GM12878 (cell line): ENCODE measurements at regions not wholly inside any gene's neighbourhood (a gene's known extent, or its start where the extent isn't known, plus 50 kb on each side); places are given as distances from the start of the nearest gene placed in this dataset.

Source experiments
- ATAC-seq: fragments of 200-7000 bp; cut with Tn5 transposase; 3 replicates; pipeline ENCODE4 v1.9.1; 2020; ENCODE audit warnings: mild to moderate bottlenecking, moderate library complexity
- BruUV-seq: library from RNA; stranded (reverse); fragments of 400-500 nt; replicated peaks from 2 replicates; lab custom pipeline; 2021; lab: Mats Ljungman, UMichigan
- CTCF ChIA-PET: fragments of 300-600 bp; sonication (Branson Sonifier 250); formaldehyde crosslinking; extraction: SDS; loops from one replicate; lab custom pipeline; 2021; ENCODE audit warnings: inconsistent platforms; lab: Yijun Ruan, JAX
- POLR2A ChIA-PET: fragments of 350-600 bp; formaldehyde crosslinking; extraction: SDS; loops from one replicate; lab custom pipeline; 2021; ENCODE audit warnings: inconsistent platforms; lab: Charles Lee
- RAD21 ChIA-PET: fragments of 300-600 bp; sonication (Branson Sonifier 250); formaldehyde crosslinking; loops from one replicate; lab custom pipeline; 2023; ENCODE audit warnings: antibody characterized with exemption; ENCODE audit not compliant: unreplicated experiment; lab: Charles Lee
- SMC1A ChIA-PET: fragments of 300-600 bp; sonication (Branson Sonifier 250); formaldehyde crosslinking; loops from one replicate; lab custom pipeline; 2023; ENCODE audit not compliant: unreplicated experiment, uncharacterized antibody; lab: Charles Lee
- DNase-seq: peaks from one replicate; pipeline ENCODE4 v3.0.0-alpha.2; 2011; ENCODE audit warnings: low read depth, low spot score
- FAIRE-seq: peaks from 3 replicates; lab custom pipeline; 2011; peaks lifted over from hg19 to GRCh38; lab: Jason Lieb, UNC
- H2AFZ ChIP-seq: 2 replicates; pipeline ENCODE4 v1.6.0; 2011; ENCODE audit warnings: low read depth, low read length, control low read depth; ENCODE audit not compliant: control insufficient read depth
- H3K27ac ChIP-seq: 2 replicates; pipeline ENCODE4 v1.5.1; 2011; ENCODE audit warnings: control low read depth; ENCODE audit not compliant: control insufficient read depth, insufficient read depth
- H3K27me3 ChIP-seq, 2 experiments: replicated peaks in 1 of 2; 2 replicates each; pipeline versions ENCODE4 v1.6.0 to v1.6.1; 2011; ENCODE audit warnings: low read length in 1 of 2; ENCODE audit not compliant: control insufficient read depth in 2 of 2, insufficient read depth in 2 of 2
- H3K36me3 ChIP-seq, 2 experiments: 2 replicates each; pipeline ENCODE4 v1.5.1; 2011; ENCODE audit warnings: low read length in 1 of 2; ENCODE audit not compliant: control insufficient read depth in 2 of 2, insufficient read depth in 2 of 2
- H3K4me1 ChIP-seq: 2 replicates; pipeline ENCODE4 v1.6.1; 2011; ENCODE audit warnings: mild to moderate bottlenecking, low read length, moderate library complexity, mixed read lengths; ENCODE audit not compliant: control insufficient read depth, insufficient read depth
- H3K4me2 ChIP-seq: 2 replicates; pipeline ENCODE4 v1.6.0; 2011; ENCODE audit warnings: control low read depth; ENCODE audit not compliant: control insufficient read depth, insufficient read depth
- H3K4me3 ChIP-seq: fragments of 200-600 bp; sonication (generic); 2 replicates; pipeline ENCODE4 v1.5.1; 2016
- H3K79me2 ChIP-seq: 2 replicates; pipeline ENCODE4 v1.6.0; 2011; ENCODE audit warnings: low read length; ENCODE audit not compliant: control insufficient read depth, insufficient read depth
- H3K9ac ChIP-seq: 2 replicates; pipeline ENCODE4 v1.8.0; 2011; ENCODE audit warnings: low read length, control low read depth, mixed read lengths; ENCODE audit not compliant: control insufficient read depth, insufficient read depth
- H3K9me3 ChIP-seq: replicated peaks from 3 replicates; pipeline ENCODE4 v1.5.1; 2011; ENCODE audit warnings: mild to moderate bottlenecking, low read length; ENCODE audit not compliant: control insufficient read depth, insufficient read depth
- H4K20me1 ChIP-seq: 2 replicates; pipeline ENCODE4 v1.6.0; 2011; ENCODE audit not compliant: control insufficient read depth, insufficient read depth
- BACH1 ChIP-seq: fragments of 450-650 bp; IDR thresholded peaks from 2 replicates; pipeline ENCODE4 v1.6.1; 2017; ENCODE audit warnings: mild to moderate bottlenecking, borderline replicate concordance
- CHD1 ChIP-seq: IDR thresholded peaks from 2 replicates; pipeline ENCODE4 v1.6.1; 2012; ENCODE audit warnings: low read depth, low read length, improper control_type of control experiment
- CHD2 ChIP-seq: IDR thresholded peaks from 2 replicates; pipeline ENCODE4 v1.6.1; 2011; ENCODE audit warnings: low read depth, low read length, improper control_type of control experiment, borderline replicate concordance
- EZH2 ChIP-seq: IDR thresholded peaks from 2 replicates; pipeline ENCODE4 v1.6.1; 2012; ENCODE audit warnings: low read depth, mild to moderate bottlenecking, control low read depth, inconsistent platforms, low read length, borderline replicate concordance; ENCODE audit not compliant: control insufficient read depth
- GATAD2B ChIP-seq: fragments of 450-650 bp; conservative IDR thresholded peaks from 2 replicates; pipeline ENCODE4 v1.6.1; 2017; ENCODE audit warnings: low read depth, mild to moderate bottlenecking, moderate library complexity
- JUNB ChIP-seq: IDR thresholded peaks from 2 replicates; pipeline ENCODE4 v1.6.1; 2016; ENCODE audit warnings: antibody characterized with exemption, mild to moderate bottlenecking
- MXI1 ChIP-seq: fragments of 150-350 bp; IDR thresholded peaks from 2 replicates; pipeline ENCODE4 v1.6.1; 2011; ENCODE audit warnings: low read depth, mild to moderate bottlenecking, inconsistent platforms, low read length, improper control_type of control experiment
- NFIC ChIP-seq: IDR thresholded peaks from 2 replicates; pipeline ENCODE4 v1.6.1; 2012; ENCODE audit warnings: low read depth, mild to moderate bottlenecking, inconsistent platforms, low read length, moderate library complexity
- NFYB ChIP-seq: IDR thresholded peaks from 2 replicates; pipeline ENCODE4 v1.6.1; 2011; ENCODE audit warnings: low read depth, mild to moderate bottlenecking, low read length, improper control_type of control experiment, moderate library complexity; ENCODE audit not compliant: insufficient read depth
- REST ChIP-seq: IDR thresholded peaks from 2 replicates; pipeline ENCODE4 v1.6.1; 2012; ENCODE audit warnings: mild to moderate bottlenecking, low read depth, low read length
- RUNX3 ChIP-seq: IDR thresholded peaks from 2 replicates; pipeline ENCODE4 v1.6.1; 2012; ENCODE audit warnings: low read length, inconsistent platforms
- SIN3A ChIP-seq: IDR thresholded peaks from 2 replicates; pipeline ENCODE4 v1.6.1; 2012; ENCODE audit warnings: low read depth, low read length, improper control_type of control experiment
- SKIL ChIP-seq: fragments of 450-650 bp; IDR thresholded peaks from 2 replicates; pipeline ENCODE4 v1.6.1; 2017; ENCODE audit warnings: mild to moderate bottlenecking, low read depth, inconsistent platforms; ENCODE audit not compliant: poor library complexity, severe bottlenecking
- SMARCA5 ChIP-seq: fragments of 450-650 bp; IDR thresholded peaks from 2 replicates; pipeline ENCODE4 v1.6.1; 2017; ENCODE audit warnings: mild to moderate bottlenecking
- SMC3 ChIP-seq: IDR thresholded peaks from 2 replicates; pipeline ENCODE4 v1.6.1; 2011; ENCODE audit warnings: low read length, improper control_type of control experiment, borderline replicate concordance
- SREBF2 ChIP-seq: IDR thresholded peaks from 2 replicates; pipeline ENCODE4 v1.6.1; 2012; ENCODE audit warnings: mild to moderate bottlenecking, low read length
- SUPT20H ChIP-seq: IDR thresholded peaks from 2 replicates; pipeline ENCODE4 v1.6.1; 2011; ENCODE audit warnings: low read depth, mild to moderate bottlenecking, low read length, moderate library complexity, borderline replicate concordance; ENCODE audit not compliant: control insufficient read depth
- ZSCAN29 ChIP-seq: fragments of 450-650 bp; IDR thresholded peaks from 2 replicates; pipeline ENCODE4 v1.6.1; 2017; ENCODE audit warnings: mild to moderate bottlenecking, moderate library complexity
- WGBS: methylation state at CpG from one replicate; pipeline ENCODE4 v1.1.6; 2016; ENCODE audit warnings: low lambda C conversion rate; ENCODE audit not compliant: insufficient replicate concordance, insufficient coverage; ENCODE audit errors: missing lambda C conversion rate; 5-methylcytosine and 5-hydroxymethylcytosine counted together
- in situ Hi-C: fragments of 300-500 bp; cut with MboI; formaldehyde crosslinking; loops from 9 replicates; pipeline ENCODE4 v1.14.3; 2018; ENCODE audit warnings: mixed read lengths
- intact Hi-C: fragments of 100-400 bp; cut with micrococcal nuclease; formaldehyde crosslinking; loops from one replicate; pipeline ENCODE4 v1.14.2; 2022; ENCODE audit not compliant: unreplicated experiment

GRCh38 chr7:25731068-25731845, 420.7 kb upstream of the NFE2L3 start (continued):
- no peak for TF ChIP-seq REST
- TF ChIP-seq SKIL: no peak
- no peak for TF ChIP-seq SMC3
- no peak for TF ChIP-seq BACH1
- TF ChIP-seq, all 136 proteins: peak for 0

DNA sequence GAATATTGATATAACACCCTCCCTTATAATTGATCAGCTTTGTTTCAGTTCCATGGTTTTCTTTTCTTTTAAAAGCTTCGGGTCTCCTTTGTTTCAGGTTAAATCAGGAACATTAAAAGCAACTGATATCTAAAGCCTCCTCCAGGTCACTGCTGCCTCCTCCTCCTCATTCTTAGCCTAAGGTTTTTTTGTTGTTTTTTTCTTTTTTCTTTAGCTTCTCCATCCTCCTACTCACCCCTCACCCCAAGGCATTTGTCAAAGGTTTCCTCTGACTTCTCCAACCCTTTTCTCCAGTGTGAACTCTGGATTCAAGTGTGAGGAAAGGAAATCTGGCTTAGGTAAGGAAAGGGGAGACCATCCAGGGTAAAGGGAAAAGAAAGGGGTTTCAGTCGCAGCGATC, 420.2 kb upstream of the NFE2L3 start:
- Histone ChIP-seq H3K9ac (no peak overlapping the region), H3K4me3 (no peak overlapping the region), H3K4me2 (no peak overlapping the region), H3K27ac (no peak overlapping the region), H3K36me3 (no peaks in the 10 kb centered on the region), H4K20me1 (no peaks in the 10 kb centered on the region), H3K9me3 (no peaks in the 10 kb centered on the region), H3K79me2 (no peaks in the 10 kb centered on the region), H3K27me3 (peaks cover 0 to 2% of the 10 kb centered on the region in 2 experiments; a peak in 2 of 4 replicates), H3K4me1 (no peaks in the 10 kb centered on the region), H2AFZ (no peak overlapping the region)
- DNase-seq (no peak), ATAC-seq (no peak), FAIRE-seq (no peak)
- 61% methylated on average over 3 of the region's 3 CpGs for WGBS
- no TSS peak for BruUV-seq
- POLR2A ChIA-PET: no interaction called here
- RAD21 ChIA-PET: no interaction called here
- CTCF ChIA-PET: no interaction called here
- intact Hi-C loops: no loop called here
- SMC1A ChIA-PET: no interaction called here
- in situ Hi-C loops: no loop called here
- no peak for TF ChIP-seq SMARCA5
- TF ChIP-seq ZSCAN29: no peak
- TF ChIP-seq JUNB: no peak
- no peak for TF ChIP-seq SREBF2
- TF ChIP-seq GATAD2B: no peak
- no peak for TF ChIP-seq NFIC
- no peak for TF ChIP-seq EZH2
- no peak for TF ChIP-seq MXI1
- TF ChIP-seq SUPT20H: no peak
- no peak for TF ChIP-seq SIN3A
- TF ChIP-seq RUNX3: no peak
- TF ChIP-seq NFYB: no peak
- no peak for TF ChIP-seq CHD1
- no peak for TF ChIP-seq CHD2
